Coronary artery (tissue), 2 donors: ENCODE measurements at regions not wholly inside any gene's neighbourhood (a gene's known extent, or its start where the extent isn't known, plus 50 kb on each side); places are given as distances from the start of the nearest gene placed in this dataset.

ENCODE experiments used
- DNase-seq: peaks from one replicate; pipeline ENCODE4 v3.0.0-alpha.2; 2017; ENCODE audit warnings: low spot score
- H3K27ac ChIP-seq, 2 donors: fragments of 200-600 bp; sonication (generic); one replicate each; pipeline ENCODE4 v1.5.1; 2016 to 2019
- H3K4me3 ChIP-seq: fragments of 200-600 bp; sonication (generic); 2 replicates; pipeline ENCODE4 v1.5.1; 2016; ENCODE audit warnings: mild to moderate bottlenecking, moderate library complexity
- TF ChIP-seq, protein P1 (sequence below): fragments of 200-600 bp; sonication (generic); IDR thresholded peaks from one replicate; pipeline ENCODE4 v1.5.1; 2019; ENCODE audit warnings: antibody characterized with exemption

DNA sequence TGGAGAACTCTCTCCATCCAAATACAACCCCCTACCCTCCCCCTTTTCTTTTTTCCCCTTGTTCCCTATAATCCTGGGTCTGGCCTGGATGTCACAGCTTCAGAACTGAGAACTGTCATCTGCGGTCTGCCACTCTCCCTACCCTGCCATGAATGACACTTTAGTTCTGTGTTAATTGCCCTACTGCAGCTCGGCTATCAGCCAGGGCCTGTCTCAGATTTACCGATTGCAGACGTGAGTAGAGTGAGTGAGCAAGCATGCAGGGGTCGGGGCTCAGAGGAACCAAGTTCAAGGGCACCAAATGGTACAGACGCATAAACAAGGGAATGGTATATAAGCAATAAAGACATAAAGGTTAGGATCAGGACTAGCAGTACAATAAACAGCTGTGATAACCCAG lies 967.8 kb downstream of the BCL11A start:
- H3K4me3 ChIP-seq: no peak overlapping the region
- H3K27ac ChIP-seq: no peak overlapping the region
- no peak for DNase-seq
- TF ChIP-seq, protein P1, sequence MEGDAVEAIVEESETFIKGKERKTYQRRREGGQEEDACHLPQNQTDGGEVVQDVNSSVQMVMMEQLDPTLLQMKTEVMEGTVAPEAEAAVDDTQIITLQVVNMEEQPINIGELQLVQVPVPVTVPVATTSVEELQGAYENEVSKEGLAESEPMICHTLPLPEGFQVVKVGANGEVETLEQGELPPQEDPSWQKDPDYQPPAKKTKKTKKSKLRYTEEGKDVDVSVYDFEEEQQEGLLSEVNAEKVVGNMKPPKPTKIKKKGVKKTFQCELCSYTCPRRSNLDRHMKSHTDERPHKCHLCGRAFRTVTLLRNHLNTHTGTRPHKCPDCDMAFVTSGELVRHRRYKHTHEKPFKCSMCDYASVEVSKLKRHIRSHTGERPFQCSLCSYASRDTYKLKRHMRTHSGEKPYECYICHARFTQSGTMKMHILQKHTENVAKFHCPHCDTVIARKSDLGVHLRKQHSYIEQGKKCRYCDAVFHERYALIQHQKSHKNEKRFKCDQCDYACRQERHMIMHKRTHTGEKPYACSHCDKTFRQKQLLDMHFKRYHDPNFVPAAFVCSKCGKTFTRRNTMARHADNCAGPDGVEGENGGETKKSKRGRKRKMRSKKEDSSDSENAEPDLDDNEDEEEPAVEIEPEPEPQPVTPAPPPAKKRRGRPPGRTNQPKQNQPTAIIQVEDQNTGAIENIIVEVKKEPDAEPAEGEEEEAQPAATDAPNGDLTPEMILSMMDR: no peak

DNA sequence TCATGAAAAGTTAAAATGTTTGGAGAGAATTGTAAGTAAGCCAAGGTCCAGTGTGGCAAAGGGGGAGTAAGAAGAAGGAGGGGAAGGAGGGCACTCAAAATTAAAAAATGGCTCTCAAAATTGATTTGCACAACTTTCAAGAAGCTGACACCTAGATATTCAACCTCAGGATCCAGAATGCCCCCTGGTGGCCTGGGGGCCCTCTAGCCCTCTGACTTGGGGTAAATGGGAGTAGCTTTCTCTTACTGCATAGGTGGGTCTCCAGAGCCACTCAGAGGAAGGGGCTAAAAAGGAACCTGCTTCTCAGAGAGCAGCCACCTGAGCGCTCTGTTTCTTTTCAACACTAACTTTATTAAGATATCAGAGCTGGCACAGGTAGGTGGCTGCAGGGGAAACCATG lies 968.5 kb downstream of the BCL11A start:
- TF ChIP-seq, protein P1: no peak
- H3K27ac ChIP-seq: no peak overlapping the region
- DNase-seq: no peak
- no peak overlapping the region for H3K4me3 ChIP-seq

DNA sequence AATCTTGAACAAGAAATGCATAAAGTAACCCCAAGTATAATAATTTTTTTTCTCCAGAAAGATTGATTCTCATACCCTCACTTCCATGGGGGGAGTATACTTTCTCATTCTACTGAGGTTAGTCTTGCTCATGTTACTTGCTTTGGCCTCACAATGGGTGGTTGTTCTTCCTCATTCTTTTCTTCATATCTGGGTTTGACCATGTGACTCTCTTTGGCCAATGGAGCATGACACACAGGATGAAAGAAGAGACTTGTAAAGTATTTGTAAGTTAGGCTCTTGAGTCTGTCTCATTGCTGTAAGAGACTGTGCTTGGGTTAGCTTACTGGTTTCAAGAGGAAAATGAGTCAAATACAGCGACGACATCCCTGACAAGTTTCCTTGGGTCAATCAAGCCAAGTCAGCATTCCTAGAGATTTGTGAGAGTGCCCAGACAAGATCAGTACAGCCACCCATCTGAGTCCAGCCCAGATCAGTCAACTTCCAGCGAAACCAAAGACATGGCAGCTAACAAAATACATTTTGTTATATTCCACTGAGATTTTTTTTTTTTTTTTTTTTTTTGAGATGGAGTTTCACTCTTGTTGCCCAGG lies 970.2 kb downstream of the BCL11A start:
- H3K27ac ChIP-seq: no peak overlapping the region
- H3K4me3 ChIP-seq: no peak overlapping the region
- no peak for DNase-seq
- TF ChIP-seq, protein P1: no peak

DNA sequence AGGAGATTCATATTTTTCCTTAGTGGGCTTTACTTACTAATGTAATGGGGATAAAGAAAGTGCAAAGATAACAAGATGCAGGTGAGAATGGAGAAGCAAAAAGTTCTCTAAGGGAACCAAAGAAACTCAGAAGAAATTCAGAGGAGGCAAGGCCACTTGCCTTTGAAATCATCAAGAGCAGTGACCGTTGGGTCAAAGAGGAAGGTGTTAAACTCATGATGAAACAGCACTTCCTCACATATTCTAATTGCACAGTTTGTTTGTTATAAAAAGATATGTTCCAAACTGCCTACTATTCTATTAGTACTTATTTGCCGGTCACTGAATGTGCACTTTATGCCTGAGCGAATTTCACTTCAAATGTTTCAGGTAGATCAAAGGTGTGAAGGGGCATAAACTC lies 975.1 kb downstream of the BCL11A start:
- no peak overlapping the region for H3K4me3 ChIP-seq
- DNase-seq: no peak
- TF ChIP-seq, protein P1: no peak
- no peak overlapping the region for H3K27ac ChIP-seq

DNA sequence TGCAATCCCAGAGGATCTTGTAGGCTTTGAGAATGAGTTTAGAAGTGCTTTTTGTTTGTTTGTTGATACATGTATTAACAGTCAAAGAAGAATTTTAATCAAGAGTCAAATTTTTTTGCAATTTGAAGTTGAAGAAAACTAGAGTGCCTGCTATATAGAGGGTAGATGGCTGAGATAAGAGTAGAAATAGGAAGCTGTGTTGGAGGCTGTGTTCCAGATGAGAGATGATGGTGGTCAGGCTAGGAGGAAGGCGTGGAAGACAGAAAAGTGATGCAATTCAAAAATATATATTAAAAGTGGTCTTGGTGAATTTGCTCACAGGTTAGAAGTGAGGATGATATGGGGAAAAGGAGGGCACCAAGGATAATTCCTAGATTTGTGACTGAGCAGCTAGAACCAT lies 978.3 kb downstream of the BCL11A start:
- TF ChIP-seq, protein P1: no peak
- H3K4me3 ChIP-seq: no peak overlapping the region
- no peak overlapping the region for H3K27ac ChIP-seq
- DNase-seq: no peak

DNA sequence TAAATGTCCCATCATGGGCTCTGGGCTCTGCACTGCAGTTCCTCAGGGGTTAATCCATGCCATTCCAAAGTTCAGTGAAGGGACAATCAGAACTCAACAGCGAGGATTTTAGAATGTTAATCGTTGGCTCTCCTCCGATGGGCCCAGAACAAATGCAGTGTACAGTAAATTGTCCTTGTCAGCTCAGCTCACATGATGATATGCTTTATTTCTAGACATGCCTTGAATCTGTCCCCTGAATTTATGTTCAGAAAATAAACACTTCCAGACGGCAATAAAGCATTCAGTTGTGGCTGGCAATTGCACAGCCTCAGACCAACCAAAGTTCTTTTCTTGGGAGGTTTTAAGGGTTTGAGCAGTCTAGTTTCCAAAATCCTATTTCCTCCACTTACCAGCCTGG lies 981.2 kb downstream of the BCL11A start:
- DNase-seq: no peak
- no peak overlapping the region for H3K27ac ChIP-seq
- H3K4me3 ChIP-seq: no peak overlapping the region
- TF ChIP-seq, protein P1: no peak

DNA sequence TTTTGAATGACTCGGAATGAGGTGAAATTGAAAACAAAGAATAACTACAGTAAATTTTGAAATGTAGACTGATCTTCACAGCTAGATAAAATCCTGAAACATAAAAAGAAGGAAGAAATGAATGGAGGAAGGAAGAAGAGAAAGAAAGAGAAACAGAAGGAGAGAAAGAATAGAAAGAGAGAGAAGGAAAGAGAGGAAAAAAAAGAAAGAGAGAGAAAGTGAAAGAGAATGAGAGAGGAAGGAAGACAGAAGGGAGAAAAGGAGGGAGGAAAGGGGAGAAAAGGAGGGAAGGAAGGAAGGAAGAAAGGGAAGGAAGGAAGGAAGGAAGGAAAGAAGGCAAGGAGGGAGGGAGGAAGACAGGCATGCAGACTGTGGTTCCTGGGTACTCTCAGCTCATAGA lies 982.6 kb downstream of the BCL11A start:
- TF ChIP-seq, protein P1: no peak
- no peak for DNase-seq
- H3K4me3 ChIP-seq: no peak overlapping the region
- H3K27ac ChIP-seq: no peak overlapping the region
